Stimulated activated CD8-positive, alpha-beta memory T cell treated with anti-CD3 and anti-CD28 coated beads, Interleukin-15, amount 100 ng/mL, for 1 hour (primary cell): ENCODE measurements at regions not wholly inside any gene's neighbourhood (a gene's known extent, or its start where the extent isn't known, plus 50 kb on each side); places are given as distances from the start of the nearest gene placed in this dataset.
"Not testable (repeated sequence)": the region's sequence is repeated elsewhere in the genome, so short reads cannot be mapped to it uniquely, and the experiment has no call there.

ENCODE experiments used
- DNase-seq: peaks from one replicate; pipeline ENCODE4 v3.0.0-alpha.2; 2020; ENCODE audit warnings: low read depth

DNA sequence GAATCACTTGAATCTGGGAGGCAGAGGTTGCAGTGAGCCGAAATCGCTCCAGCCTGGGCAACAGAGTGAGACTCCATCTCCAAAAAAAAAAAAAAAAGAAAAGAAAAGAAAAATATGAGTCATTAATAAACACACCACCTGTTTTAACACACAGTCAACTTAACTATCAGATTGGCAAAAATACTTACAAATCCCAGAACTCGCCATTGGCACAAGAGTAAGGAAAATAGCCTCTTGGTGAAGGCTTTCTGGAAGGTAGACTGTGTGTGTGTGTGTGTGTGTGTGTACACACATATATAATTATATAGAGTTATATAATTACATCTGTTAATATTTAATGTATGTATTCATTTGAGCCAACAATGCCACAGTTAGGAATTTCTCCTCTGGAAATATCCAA, 63.7 kb upstream of the UXS1 start:
- DNase-seq: no peak

DNA sequence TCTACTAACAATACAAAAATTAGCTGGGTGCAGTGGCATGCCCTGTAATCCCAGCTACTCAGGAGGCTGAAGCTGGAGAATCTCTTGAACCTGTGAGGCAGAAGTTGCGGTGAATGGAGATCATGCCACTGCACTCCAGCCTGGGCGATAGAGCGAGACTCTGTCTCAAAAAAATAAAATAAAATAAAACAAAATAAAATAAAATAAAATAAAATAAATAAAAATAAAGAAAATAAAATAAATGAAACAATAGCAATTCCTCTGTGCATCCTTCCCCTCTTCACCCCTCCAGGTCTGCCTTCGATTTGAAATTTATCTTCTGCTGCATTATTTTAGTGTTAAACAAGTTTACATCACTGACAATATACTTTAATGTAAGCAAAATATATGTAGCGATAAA, 63.0 kb upstream of the UXS1 start:
- DNase-seq: no peak

DNA sequence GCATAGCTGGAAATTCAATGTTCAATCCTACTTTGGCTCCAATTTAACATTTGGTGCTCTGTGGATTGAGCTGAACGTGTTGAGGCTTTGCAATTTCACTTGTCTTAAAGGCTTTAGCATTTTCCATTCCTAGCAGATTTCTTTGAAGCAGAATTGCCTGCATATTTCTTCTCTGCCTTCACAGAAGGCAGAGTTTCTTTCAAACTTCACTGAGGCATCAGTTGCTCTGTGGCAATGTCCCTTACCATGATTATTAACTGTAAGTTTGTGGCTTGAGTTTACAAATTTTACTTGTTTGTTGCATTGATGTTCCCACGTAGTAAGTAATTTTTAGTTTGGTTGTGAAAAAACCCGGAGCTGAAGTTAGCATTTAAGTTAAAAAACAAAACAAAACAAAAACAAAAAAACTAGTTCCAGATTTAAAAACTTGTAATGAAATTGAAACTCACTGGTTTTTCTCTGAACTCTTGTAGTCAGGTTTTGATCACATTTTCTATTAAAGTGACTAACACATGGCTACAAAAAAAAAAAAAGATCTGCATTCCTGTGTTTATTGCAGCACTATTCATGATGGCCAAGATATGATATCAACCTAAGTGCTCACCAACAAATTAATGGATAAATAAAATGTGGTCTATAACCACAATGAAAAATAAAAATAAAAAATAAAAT, 55.2 kb upstream of the UXS1 start:
- DNase-seq: not testable (repeated sequence)

DNA sequence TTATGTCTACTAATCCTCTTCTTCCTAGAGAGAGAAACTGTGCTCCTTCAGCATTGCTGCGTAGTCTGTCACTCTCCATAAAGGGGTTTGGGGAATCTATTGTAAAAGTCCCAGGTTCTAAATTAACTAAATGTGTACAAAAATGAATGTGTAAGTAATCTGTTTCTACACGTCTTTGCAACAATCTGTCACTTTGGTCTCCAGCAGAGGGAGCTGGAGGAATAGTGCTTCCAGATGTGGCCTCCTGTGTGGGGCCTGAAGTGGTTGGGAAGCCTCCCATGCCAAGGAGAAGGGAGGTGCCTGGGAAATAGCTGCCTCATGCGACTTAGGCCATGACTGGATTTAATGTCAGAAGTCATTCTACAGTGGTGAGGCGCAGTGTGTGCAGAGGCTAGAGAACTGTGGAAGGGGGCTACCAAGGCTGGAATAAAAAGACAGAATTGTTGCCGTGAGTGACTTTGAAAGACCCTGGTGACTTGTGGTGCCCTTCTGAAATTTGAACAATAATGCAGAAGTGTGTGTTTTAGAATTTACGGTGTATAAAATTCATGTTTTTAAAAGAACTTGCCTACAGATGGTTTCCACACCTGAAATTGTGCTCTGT, 54.5 kb upstream of the UXS1 start:
- DNase-seq: not testable (repeated sequence)
